GM21526 (cell line): ENCODE measurements at regions not wholly inside any gene's neighbourhood (a gene's known extent, or its start where the extent isn't known, plus 50 kb on each side); places are given as distances from the start of the nearest gene placed in this dataset.

Experiments
- ATAC-seq: cut with Tn5 transposase; IDR thresholded peaks from one replicate; pipeline ENCODE4 v1.9.1; 2021; ENCODE audit warnings: moderate library complexity; ENCODE audit not compliant: unreplicated experiment, low FRiP score

DNA sequence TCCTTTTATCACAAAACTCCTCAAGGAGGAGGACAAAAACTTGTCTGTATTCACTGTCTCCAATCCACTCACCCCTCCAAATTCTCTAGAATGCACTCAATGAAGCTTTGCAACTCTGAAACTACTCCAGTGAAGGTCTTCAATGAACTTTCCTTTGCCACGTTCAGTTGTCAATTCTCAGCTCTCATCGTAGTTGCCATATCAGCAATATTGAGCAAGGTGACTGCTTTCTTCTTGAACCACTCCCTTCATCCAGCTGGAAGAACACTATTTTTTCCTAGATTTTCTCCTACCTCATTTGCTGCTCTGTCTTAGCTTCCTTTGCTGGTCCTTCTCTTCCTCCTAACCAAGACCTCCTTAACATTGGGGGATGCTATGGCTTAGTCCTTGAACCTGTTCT is 191.8 kb downstream of the KDR start:
- ATAC-seq: no peak

DNA sequence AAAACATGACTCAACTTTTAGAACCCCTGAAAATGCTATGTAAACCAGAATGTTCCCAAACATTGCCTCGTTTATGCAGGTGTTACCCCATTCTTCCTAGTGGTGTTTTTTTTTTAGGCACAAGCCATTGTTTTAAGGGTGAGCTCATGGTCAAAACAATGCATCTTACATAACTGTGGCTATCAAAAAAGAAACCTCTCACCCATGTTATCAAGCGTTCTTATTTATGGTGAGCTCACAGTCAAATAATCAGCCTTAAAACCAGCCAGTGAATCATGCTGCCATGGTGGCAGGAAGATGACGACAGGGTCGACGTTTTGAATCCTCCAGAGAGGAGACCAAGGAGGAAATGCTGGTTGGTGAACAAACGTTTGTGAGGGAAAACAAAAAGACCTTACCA is 195.2 kb downstream of the KDR start:
- ATAC-seq: no peak

DNA sequence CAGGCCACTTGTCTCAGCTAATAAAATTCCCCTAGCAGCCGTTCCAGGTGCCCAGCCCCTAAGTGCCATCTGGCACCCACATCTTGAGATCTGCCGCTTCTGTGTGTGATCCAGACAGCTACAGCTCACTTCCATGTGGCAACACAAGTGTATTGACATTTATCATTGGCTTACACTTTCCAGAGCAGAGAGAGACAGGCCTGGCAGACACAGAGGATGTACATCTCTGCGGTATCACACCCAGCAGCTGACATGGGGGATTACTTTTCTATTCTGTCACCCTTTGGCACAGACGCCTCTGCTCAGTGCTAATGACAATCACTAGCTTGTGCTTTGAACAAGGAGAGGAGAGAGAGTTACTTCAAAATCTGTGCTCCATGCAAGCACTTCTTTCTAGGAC is 195.9 kb downstream of the KDR start:
- ATAC-seq: no peak

DNA sequence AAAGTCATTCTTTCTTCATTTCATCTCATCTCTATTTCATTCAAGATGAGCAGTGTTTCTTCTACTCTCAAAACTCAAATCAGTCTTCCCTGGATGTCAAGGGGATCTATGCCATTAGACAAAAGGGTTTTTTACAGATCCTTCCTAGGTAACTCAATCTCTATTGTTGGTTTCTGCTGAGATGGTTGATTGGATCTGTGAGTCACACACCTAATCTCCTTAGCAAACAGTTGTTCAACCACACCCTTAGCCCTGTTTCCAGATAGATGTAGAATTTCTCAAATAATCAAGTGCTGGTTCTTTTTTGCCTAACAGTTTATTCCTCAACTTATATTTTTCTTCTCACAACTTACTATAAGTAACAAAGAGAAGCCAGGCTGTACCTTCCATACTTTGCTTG is 200.5 kb downstream of the KDR start:
- no peak for ATAC-seq

DNA sequence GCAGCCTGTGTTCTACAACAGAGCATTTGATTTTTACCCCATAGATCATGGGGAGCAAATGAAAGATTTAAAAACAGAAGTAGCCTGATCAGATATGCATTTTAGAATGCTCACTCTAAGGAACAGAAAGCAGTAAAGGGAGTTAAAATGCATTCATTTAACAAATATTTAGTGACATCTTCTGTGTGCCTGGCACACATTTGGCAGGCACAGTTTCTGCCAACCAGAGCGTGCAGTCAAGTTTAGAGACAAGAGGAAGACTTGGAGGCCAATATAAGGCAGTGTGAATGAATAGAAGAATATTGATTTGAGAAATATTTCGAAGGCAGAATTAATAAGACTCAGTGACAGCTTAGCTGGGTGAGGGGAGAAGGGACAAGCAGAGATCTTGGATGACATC is 210.1 kb downstream of the KDR start:
- ATAC-seq: no peak

DNA sequence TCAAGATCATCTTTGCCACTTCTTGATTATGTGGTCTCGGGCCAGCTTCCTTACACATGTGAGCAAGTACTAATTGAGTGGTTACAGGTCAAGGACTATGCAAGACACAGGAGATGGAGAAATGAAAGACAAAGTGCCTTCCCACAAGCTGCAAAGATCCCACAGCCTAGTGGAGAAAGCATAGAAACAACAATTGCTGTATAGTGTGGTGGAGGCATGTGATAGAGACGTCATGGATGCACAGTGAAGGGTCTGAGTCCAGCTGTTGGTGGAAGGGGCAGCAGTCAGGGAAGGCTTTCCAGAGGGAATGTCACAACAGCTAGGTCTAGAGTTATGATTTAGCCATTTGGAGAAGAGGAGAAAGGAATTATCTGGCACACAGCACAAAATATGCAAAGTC is 210.6 kb downstream of the KDR start:
- no peak for ATAC-seq

DNA sequence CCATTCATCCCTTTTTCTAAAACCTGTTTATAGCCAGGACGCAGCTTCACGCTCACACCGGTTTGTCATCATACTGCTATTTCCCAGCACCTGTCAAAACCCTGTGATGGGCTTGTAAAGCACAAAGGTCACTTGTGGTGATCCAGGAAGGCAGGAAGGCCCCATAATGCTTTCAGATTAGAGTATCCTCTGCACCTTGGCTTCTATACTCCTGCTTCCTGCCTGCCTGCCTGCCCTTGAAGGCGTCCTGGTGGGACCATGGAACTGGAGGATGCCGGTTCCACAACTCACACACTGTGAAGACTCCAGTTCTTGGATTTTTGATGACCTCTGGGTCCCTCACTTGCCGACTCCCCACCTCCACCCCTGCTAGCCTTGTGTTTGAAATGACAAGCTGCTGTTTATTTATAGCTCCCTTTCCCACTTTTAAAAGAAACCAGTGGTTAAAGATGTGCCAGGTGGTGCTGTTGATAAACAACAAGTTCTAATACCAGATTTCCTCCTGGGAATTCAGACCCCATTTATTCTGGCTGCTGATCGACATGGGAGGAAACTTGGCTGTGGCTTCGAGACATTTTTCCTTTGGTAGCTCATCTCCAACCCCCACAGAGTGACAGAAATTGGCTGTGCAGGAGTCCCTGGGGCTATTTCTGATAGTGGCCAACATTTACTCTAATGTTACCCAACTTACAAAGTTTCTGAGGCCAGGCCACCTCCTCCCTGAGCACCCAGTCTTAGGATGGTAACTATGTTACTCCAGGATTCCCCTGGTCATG is 211.5 kb downstream of the KDR start:
- no peak for ATAC-seq

DNA sequence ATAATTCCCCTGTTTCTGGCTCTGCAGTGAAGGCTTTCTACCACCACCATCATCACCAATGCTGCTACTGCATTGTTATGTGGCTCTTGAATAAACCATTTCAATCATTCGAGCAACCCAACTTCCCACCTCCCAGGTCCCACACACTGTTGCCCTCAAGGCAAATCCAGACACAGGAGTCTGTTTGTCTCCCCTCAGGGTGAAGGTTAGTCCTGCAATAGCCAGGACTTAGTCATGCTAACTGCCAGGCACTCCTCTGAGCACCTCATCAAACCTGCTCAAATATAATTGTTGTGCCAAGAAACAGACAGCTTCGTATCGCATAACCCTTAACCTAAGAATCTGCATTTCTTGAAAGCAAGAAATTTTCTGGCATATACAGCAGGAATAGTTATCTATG is 213.2 kb downstream of the KDR start:
- no peak for ATAC-seq

DNA sequence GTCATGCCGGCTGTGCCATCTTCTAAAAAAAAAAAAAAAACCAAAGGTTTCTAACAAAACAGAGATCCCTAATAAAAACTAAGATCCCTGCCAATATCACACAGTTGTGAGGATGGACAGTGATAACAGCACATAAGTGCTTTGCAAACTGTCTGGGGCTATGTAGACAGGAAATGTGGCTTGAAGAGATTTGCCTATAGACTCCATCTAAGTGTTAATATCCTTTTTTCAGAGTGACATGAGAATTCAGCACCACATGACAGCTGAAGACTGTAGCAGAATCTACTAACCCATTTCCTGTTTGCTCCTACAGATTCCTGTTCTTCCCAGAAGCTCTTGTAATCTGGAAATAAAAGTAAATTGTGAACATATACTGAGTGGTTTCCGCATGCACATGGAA is 215.4 kb downstream of the KDR start:
- no peak for ATAC-seq

DNA sequence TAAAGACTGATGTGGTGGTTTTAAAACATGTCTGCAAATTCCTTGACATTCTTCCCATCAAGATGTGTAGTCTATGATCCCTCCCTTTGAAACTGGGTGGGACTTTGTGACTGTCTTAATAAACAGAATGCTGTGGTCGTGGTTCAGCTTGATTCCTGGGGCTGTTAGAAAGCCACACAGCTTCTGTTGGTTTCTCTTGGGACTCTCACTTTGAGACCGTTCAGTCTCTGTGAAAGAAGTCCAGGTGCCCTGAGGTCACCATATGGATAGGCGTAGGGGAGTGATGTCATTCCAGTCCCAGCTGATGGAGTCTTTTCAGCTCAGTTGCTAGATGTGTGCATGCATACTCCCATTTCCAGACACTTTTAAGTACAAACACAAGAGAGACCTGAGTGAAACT is 216.6 kb downstream of the KDR start:
- ATAC-seq: no peak

DNA sequence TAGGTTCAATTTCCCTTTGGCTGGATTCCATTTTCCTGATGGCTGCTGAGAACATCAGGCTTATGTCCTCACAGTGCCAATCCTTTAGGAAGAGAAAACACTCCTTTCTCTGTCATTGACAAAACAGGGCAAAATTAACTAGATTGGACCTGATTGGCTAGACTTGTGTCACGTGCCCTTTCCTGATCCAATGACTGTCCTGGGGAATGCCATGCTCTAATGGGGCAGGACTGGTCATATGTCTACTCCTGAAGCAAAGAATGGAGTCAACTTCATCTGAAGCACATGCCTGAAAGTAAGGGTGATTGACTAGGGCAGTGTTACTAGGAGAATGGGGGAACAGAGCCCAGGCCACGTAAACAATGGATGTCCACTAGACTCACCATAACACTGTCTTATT is 220.4 kb downstream of the KDR start:
- no peak for ATAC-seq

DNA sequence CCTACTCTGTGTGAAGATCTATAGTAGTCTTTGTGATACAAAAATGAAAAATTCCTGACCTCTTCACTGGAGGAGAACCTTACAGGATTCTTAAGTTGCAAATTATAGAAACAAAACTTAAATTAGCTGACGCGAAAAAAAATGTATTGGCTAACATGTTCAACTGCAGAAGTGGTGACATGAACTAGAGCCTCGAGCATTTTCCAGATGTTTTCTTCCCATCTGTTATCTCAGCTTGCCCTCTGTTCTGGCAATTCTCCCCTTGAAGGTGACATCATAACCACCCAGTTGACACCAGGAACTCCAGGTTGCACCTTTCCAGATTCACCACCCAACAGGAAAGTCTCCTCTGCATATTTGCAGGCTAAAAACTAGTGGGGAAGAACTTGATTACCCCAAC is 222.4 kb downstream of the KDR start:
- no peak for ATAC-seq

DNA sequence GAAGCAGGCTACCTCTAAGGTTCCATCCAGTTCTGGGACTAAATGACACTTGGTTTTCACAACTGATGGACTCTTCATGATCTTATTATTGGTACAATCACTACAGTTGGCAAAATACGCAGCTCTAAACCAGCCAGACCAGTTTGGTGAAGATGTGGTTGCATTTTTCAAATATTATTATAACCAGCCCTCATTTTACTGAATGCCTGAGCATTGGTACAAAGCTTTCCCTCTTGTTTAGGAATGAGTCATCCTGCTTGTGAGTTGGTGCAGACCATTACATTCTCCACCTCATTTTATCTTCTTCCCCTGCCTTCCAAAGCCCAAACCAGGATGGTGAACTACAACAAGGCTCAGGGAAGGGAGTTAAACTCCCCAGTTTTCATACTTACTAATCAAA is 223.1 kb downstream of the KDR start:
- ATAC-seq: no peak

DNA sequence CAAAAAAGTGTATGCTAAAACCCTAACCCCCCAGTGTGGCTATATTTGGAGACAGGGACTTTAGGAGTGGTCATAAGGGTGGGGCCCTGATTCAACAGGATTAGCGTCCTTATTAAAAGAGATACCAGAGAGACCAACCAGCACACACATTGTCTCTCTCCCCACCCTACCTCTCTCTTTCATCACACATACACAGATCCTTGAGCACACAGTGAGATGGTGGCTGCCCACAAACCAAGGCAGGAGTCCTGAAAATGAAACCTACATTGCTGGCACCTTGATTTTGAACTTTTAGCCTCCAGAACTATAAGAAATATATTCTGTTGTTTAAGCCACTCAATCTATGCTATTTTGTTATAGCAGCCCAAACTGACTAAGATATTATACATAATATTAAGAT is 224.2 kb downstream of the KDR start:
- no peak for ATAC-seq

DNA sequence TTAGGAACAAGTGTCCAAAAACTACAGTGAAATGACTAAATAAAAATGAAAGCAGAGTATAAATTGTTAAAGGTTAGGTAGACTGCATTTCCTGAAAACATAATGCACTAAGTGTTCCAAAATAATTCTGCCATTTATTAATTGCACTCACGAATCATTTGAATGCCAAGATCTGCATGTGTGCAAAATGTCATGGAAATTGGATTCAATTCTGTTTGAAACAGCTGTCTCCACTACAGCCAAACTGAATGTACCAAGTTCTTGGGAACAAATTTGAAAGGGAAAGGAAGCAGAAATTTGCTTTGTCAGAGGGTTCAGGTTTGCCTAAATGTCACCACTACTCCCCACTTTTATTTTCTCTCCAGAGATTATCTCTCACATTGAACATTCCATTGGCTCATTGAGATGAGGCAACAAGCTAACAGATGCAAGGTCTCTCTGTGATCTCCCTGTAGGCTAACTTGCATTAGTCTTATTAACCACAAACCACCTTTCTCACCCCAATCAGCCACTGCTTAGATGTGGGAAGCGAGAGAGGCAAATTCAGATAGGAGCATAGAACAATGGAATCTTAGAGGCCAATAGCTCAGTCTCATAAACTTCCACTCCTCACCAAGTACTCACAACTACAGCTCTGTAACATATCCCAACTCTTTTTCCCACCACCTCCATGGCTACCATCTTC is 226.6 kb downstream of the KDR start:
- ATAC-seq: no peak

DNA sequence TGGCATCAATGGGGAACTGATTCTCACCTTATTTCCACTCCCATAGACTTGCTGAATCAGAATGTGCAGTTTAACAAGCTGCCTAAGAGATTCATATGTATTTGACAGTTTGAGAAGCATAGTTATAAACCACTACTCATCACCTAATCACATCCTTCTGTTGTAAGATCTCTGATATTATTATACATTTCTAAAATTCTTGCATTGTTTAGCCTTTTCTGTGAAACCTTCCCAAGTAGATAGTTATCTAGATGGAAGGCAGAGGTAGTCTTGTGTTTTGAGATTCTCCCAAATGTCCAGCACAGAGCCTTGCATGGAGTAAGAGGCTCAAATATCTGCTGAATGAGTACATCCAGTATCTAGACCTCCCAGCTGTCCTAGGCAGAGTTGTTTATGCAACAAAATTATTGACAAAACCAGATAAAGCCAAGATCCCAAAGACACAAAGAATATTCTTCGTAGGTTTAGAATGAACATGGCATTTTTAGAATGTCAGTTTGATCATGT is 227.3 kb downstream of the KDR start:
- no peak for ATAC-seq

DNA sequence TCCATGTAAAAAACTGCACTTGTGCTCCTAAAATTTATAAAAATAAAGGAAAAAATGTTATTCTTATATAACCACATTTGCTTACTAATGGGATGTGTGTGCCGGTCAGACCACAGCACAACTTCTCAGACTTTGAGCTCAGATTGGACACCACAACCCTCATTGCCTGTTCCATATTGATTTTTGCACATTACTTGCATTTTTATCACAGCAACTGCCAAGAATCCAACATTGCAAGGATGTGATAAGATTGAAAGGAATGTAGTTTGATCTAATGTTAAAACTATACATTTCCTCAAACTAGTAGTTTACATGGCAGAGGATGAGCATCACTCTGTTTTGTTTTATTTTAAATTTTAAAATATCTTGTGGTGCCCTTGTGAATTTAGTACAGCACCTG is 227.8 kb downstream of the KDR start:
- no peak for ATAC-seq

DNA sequence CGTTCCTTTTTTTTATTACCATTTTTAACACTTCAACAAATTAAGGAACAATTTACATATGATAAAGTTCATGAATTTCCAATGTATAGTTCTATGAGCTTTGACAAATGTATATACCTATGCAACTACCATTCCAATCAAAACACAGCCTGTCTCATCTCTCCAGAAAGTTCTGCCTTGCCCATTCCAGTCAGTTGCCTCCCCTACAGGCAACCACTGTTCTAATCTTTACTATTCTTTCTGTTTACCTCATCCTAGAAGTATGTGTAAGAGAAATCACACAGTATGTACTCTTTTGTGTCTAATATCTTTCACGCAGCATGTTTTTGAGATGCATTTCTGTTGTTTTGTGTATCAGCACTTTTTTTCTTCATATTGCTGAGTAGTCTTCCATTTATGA is 224.9 kb downstream of the KIT start:
- ATAC-seq: no peak

DNA sequence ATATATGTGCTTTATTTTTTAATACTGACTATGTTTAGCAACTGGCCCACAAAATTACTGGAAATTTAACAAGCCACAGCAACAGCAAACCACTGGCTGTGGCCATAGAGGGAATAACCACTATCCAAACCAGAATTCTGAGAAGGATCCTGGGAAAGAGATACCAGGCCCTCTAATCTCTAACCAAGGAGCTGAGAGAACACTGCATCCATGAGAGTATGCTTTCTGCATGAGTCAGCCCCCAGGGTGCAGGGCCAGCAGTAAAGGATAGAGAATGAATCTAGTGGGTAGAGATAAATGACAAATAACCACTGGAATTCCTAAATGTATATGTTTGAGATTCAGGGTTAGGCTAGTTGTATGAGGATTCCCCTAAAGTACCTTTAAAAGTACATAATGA is 221.8 kb downstream of the KIT start:
- no peak for ATAC-seq

DNA sequence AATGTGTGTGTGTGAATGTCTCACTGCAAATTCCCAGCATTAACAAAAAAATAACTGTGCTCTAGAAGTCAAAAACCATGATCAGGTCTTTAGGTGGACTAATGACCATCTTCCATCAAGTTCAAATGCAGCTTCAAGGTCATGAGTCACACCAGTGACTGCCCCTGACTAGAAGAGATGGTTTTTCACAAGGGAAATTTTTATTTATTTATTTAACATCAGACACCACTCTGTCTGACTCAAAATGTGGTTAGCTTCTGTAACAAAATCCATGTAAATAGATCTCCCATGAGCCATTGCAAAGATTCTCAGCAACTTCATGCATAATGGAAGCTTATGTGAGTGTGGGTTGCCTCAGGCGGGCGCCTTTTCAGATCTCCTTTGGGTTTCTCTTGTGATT is 219.2 kb downstream of the KIT start:
- no peak for ATAC-seq

DNA sequence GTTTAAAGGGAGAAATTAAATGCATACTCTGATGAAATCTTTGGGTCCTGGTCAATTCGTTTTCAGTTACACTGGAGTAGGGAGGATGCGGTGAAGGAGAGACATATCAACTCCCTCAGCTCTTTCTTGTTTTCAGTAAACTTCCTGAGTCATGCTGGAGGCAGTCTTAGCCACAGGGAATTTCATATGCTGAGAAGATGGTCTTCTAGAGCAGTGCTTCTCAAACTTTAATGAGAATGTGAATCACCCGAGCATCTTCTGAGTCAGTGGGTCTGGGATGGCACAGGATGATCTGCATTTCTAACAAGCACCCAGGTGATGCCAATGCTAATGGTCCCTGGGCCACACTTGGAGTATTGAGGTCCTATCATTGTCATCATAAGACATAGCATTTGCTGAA is 214.5 kb downstream of the KIT start:
- no peak for ATAC-seq

DNA sequence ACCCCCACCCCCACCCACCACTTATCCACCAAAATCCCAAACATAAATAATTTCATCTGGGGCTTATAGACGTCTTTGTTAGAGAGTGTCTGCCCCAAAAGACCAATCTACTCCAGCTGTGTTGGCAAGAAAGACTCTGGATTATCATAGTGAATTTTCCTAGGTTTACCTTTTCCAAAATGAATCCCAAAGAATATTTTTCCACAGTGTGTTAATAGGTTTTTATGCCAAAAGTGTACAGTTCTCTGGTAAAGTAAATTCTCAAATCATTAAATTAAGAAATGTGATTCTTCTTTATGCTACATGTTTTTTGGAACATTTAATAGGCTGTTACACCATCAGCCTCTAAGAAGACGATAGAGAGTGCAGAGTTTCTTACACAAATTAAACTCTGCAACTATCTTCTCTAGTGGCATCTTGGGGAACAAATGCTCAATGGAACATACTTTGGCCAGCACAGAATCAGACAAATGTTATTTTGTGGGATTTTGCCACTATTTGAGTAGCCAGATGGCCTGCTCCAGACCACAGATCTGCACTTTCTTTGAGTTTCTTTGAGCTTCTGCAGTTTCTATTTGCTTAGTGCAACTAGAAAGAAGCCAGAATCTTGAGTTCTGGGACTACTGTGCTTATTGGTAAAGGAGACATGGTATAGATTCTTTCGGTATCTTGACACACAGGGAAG is 206.0 kb downstream of the KIT start:
- ATAC-seq: no peak
